T-helper 22 cell (primary cell): ENCODE measurements at regions not wholly inside any gene's neighbourhood (a gene's known extent, or its start where the extent isn't known, plus 50 kb on each side); places are given as distances from the start of the nearest gene placed in this dataset.

Source experiments
- DNase-seq: peaks from one replicate; pipeline ENCODE4 v3.0.0-alpha.2; 2020; ENCODE audit warnings: low read depth

GRCh38 chr3:14286887-14287500, 108.4 kb downstream of the LSM3 start:
- DNase-seq, result no peak

DNA sequence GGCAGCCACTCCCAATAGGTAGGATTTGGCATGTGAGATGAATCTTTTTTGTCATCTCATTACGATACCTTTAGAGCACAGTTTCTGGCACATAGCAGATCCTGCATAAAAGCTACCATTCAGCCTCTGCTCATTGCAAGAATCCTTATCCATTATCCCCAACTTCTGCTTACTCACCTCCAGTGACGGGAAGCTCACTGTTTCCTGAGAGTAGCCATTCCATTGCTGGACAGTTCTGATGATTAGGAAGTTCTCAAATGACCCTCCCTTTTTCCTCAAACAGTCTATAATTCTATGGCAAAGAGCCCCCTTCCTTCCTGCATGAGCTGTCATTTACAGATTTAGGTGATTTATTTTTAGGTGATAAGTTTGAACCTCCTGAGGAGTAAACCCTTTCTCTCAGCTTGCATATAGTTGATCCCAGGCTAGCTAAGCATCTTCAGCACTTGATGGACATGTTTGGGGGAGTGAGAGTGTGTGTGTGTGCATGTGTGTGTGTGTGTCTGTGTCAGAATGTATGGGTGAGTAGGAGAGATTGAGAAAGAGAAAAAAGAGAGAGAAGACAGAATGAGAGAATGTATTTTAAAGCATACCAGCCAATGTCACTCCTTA, 109.7 kb downstream of the LSM3 start:
- no peak for DNase-seq

GRCh38 chr3:14288833-14289451, 110.3 kb downstream of the LSM3 start:
- DNase-seq, result no peak

DNA sequence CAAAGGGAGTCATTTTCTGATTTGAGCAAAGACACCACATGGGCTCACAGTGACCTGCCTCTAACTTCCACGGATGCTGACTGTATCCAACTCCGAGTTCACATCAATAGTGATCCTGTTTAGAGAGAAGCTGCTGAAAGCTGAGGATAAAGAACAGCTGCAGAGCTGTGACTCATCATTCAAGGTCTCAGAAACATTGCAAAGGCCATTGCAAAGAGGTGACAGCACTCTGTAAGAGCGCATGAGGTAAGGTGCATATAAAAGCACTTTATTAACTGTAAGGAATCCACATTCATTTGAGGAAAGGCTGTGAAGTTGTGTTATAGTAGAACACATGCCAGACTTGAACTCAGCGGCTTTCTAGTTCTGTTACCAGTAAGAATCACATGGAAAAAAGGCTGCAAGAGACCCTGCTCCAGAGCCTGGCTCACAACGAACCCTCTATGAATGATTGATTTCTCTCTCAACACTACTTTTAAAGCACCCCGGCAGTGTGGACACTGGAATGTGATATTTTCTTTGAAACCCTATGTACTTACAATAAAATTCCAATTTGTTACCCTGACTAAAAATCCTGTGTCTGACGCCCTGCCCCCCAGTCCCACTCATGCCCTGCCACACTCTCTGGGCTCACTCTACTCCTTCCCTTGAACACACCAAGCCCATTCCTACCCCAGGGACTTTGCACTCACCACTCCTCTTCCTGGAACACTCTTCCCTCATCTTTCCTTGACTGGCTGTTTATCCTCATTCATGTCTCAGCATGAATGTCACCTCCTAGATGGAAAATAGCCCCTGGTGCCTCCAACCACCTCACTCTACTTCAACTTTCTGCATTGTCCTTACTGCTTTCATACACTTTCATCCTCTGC, 111.2 kb downstream of the LSM3 start:
- no peak for DNase-seq

DNA sequence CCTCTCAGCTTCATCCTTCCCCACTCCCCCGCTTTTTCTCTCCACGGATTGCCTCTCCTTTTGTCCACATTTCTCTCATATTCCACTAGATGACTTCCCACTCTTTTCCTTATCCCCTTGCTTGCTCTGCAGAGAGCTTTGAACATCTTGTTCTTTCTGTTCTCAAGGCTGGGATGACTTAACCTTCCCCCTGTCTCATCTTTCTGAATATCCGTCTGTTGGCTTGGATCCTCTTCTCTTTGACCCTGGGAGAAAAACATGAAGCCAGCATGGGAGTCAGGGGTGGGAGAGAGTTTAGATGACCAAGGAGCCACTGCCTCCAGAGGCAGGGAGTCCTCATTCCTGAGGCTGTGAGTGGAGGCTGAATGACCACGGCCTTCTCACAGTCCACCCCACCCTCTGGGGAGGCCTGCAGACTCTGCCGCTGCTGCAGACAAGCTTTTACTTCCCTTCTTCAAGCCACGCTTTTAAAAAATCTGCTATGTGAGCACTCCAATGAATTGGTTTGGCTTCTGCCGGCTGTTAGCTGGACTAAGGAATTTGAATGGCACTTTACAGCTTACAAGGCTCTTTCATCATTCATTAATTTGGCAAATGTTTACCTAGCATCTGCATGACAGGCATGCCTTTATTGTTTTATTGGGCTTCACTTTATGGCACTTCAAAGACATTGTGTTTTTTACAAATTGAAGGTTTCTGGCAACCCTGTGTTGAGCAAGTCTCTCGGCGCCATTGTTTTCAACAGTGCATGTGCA, 111.6 kb upstream of the SLC6A6 start:
- DNase-seq, result no peak

DNA sequence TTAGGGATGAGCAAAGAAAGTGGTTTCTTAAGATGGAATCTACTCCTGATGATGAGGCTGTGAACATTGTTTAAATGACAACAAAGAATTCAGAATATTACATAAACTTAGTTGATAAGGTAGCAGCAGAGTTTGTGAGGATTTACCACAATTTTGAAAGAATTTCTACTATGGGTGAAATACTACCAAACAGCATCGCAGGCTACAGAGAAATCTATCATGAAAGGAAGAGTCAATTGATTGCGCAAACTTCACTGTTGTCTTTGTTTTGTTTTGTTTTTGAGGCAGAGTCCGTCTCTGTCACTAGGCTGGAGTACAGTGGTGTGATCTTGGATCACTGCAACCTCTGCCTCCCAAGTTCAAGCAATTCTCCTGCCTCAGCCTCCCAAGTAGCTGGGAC, 107.4 kb upstream of the SLC6A6 start:
- no peak for DNase-seq

DNA sequence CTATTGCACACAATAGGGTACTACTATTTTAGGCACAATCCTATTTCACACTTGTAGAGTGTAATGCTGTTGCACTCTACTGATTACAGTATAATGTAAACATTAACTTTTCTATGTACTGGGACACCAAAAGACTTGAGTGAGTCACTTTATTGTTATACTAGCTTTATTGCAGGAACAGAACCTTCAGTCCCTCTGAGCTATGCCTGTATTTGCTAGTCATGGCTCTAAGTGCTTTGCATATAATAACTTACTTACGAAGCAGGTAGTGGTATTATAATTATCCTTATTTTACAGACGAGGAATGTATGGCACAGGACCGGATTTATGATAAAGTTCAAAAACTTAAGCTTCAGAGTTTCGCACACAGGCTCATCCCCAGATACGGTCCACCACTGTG, 106.6 kb upstream of the SLC6A6 start:
- DNase-seq, result no peak

DNA sequence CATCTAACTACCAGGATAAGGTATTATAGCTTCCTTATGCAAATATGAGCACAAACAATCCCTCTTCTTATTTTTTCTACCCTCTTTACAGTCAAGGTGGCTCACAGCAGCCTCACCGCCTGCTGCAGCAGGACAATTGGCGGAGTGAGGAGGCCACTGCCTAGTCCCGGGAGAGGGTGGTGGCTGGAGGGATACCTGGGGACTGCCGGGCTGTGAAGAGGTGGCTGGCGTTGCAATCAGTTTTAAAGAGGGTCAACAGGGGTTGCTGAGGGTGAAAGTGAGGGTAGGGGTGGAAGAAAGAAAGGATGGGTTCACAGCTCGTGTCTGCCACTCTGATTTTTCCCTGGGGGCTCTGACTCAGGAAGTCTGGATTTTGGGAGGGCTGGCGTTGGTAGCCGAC, 105.1 kb upstream of the SLC6A6 start:
- no peak for DNase-seq

GRCh38 chr3:14297784-14298236, 104.6 kb upstream of the SLC6A6 start:
- DNase-seq, result no peak

GRCh38 chr3:14298442-14298841, 104.0 kb upstream of the SLC6A6 start:
- DNase-seq, result no peak

- DNase-seq, result no peak
Observed at GRCh38 chr3:14298991-14299555, 103.3 kb upstream of the SLC6A6 start.

DNA sequence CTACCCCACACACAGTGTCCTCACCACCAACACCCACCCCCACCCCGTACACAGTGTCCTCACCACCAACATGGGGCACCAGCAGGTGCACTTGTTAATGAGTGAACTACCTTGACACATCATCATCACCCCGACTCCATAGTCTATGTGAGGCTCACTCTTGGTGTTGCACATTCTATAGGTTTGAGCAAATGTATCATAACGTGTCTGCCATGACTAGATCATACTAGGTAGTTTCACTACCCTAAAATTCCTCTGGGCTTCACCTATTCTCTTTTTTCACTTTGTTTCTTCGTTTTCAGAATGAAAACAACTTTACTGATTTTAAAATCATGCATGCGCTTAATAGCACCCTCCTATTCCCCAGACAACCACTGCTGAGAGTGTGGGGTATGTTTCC, 102.6 kb upstream of the SLC6A6 start:
- no peak for DNase-seq

DNA sequence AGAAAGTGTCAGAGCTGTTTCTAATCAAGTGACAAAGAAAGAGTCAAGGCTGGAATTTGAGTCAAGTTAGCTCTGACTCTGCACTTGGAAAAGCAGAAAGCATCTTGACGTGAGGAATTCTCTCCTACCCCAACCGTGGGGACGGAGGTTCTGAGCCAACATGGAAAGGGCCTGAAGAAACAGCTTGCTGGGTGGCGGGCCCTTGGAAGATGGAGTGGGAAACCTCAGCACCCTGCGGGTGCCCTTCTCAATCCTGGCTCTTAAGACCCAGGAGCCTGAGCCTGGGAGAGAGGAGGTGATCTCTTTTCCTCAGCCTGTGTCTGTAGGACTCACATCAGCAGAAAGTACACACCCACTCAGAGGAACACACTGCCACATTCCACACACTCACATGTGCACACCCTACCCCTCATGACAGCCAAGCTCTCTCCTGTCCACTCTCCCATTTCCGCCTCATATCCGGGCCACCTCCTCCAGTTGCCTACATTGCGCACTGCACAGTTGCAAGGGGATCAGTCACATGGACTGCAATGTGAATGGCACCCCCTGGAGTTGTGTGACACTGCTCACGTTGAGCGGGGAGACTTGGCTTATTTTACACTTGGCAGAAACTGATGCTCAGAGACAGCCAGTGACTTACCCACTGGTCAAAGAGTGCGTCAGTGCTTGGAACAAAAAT, 101.5 kb upstream of the SLC6A6 start:
- DNase-seq, result no peak

DNA sequence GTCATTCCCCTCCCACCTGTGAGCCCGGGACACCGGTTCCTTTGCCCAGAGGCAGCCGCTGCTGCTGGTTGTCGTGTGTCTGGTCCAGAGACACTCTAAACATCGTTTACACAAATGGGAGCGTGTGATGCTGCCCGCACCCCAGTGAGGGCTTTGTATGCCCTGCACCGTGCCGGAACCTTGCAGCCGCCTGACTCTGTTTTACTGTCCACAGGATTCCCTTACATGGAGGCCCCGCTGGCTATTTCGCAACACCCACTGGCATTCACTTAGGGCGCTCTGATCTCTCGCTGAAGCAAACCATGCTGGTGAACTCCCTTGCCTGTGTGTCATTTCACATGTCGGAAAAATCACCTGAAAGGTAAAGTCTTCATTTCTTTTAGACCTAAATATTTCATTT, 100.8 kb upstream of the SLC6A6 start:
- no peak for DNase-seq

DNA sequence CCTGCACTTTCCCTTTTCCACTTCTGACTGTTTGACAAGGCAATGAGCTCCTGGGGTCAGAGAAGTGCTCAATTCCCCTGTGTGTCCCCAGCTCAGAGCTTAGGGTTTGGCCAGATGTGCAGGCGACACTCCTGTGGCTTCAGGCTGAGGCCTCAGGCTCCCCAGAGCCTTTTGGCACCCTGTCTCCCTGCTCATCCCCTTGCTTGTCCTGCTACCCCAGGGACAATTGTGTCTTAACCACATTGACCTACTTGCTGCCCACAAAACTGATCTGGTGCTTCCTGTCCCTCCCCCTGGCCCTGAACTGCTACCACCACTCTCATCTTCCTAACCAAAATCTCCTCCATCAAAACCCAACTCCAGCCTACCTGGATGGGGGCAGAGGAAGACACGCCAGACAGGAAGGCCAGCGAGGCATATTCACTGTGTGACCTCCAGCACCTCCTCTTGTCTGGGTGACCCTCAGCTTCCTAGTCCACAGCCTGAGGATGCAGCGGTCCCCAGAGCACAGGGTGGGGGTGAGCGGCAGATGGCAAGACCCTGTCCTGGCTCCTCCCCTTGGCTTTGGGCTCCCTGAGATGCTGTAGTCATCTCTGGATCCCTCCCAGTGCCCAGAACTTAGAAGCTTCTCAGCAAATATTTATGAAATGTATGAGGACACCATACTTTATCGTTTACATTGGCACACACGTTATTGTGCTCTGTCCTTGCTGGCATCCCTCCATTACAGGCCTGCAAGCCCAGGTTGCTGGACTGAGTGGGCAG, 98.9 kb upstream of the SLC6A6 start:
- no peak for DNase-seq

DNA sequence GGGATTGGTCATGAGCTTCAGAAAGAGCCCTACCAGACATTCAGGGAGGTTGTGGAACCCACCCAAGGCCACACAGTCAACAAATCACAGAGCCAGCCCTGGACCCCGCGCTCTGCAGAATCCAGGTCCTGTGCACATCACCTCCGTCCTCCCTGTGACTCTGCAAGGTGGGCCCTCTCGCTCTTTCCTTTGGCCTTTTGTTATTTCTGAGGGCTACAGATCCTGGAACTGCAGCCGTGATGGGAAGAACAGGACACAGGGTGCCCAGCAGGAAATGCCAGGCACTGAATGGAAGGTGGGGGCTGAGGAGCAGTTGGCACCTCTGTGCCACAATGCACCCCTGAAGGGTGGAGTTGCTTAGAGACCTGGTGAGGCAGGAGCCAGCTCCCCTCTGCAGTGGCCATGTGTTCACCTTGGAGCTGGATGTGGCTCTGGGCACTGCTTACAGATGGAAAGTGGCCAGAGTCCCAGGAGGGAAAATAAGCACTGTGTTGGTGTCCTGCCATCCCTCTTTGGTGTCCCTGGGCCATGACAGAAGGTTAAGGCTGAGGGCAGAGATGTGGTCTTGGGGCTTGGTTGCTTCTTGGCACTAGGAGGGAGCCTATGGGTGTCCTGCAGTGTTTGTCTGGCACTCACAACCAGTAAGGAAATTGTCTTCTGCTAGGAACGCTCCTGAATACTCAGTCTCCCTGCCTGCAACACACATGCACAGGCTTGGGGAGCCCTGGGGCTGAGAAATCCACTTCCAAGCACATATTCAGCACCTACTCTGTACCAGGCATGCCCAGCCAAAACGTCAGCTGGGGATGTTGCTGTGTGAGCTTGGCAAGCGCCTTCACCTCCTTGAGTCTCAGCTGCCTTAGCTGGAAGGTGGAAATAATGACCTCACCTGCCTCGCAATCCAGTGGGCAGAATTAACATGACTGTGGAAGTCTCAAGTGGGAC, 98.0 kb upstream of the SLC6A6 start:
- no peak for DNase-seq

DNA sequence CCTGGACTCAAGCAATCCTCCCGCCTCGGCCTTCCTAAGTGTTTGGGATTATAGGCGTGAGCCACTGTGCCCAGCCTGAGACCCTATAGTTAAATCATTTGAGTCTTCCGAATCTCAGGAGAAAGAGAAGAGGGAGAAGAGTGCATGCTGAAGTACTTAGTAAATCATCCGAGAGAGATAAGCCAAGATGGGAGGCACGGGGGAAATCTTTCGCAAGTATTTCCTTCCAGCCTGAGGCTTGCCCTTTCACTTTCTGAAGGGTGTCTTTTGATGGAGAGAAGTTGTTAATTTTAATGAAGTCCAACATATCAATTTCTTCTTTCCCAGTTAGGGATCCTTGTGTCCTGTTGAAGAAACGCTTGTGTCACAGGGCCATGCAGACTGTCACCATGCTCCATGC, 97.1 kb upstream of the SLC6A6 start:
- no peak for DNase-seq

DNA sequence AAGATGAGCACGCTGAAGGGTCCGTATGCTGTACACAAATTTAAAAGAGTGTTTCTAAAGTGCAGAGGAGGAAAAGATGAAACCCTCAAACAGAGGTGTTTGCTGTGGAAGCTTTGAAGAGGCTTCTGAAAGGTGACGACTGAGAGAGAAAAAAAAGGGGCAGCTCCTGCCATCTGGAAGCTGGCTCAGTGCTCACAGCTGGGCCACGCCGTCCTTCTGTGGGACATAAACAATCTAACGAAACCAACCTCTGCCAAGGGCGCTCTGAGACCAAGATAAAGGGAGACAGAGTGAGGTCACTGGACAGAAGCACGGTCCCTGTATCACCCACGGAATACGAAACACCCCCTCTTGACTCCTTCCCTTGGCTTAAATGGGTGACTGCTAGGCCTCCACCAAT, 96.3 kb upstream of the SLC6A6 start:
- DNase-seq, result no peak

- DNase-seq, result no peak
Observed at GRCh38 chr3:14307656-14308302, 94.6 kb upstream of the SLC6A6 start.
